ENCODE measurements at regions not wholly inside any gene's neighbourhood (a gene's known extent, or its start where the extent isn't known, plus 50 kb on each side); places are given as distances from the start of the nearest gene placed in this dataset.
"Not testable (repeated sequence)": the region's sequence is repeated elsewhere in the genome, so short reads cannot be mapped to it uniquely, and the experiment has no call there.

GRCh38 chr6:135115411-135115810 is 60.8 kb upstream of the HBS1L start:
- no peaks in the 10 kb centered on the region for H3K9me2 ChIP-seq (replicated peaks; ENCODE audit: control insufficient read depth, low read length)
- no peaks in the 10 kb centered on the region for H3K36me3 ChIP-seq (ENCODE audit: control insufficient read depth, low read length)
- TF ChIP-seq EZH2phosphoT487 (IDR thresholded peaks at IDR 0.05; ENCODE audit: borderline replicate concordance, low read length) (no peak), CTCF (IDR thresholded peaks at IDR 0.05; ENCODE audit: low read depth, low read length, poor library complexity, severe bottlenecking) (no peak)
- no peaks in the 10 kb centered on the region for H3K27me3 ChIP-seq (ENCODE audit: control insufficient read depth, low read length)
- no peaks in the 10 kb centered on the region for H4K20me1 ChIP-seq (ENCODE audit: control insufficient read depth, insufficient read depth, low read depth, low read length)
- H3K4me1 ChIP-seq (ENCODE audit: control insufficient read depth, low read length): peaks cover 71% of the 10 kb centered on the region
- H3K4me3 ChIP-seq (ENCODE audit: low read length): peak overlapping the region; percentile 13
- no peaks in the 10 kb centered on the region for H3K9me3 ChIP-seq (ENCODE audit: control insufficient read depth, insufficient read depth, low read length)
- peaks cover 3% of the 10 kb centered on the region; the same call in 1 of the 2 replicates for H3F3A ChIP-seq (ENCODE audit: control insufficient read depth, insufficient read depth)
- H3K79me2 ChIP-seq (ENCODE audit: control insufficient read depth, low read length): no peaks in the 10 kb centered on the region
- peak overlapping the region; percentile 1; the same call in 1 of the 2 replicates for H3K27ac ChIP-seq (ENCODE audit: low read depth, low read length)
- H3K4me2 ChIP-seq (ENCODE audit: low read length): peak overlapping the region; percentile 48

- TF ChIP-seq CTCF (IDR thresholded peaks at IDR 0.05; ENCODE audit: low read depth, low read length, poor library complexity, severe bottlenecking): no peak
- TF ChIP-seq EZH2phosphoT487 (IDR thresholded peaks at IDR 0.05; ENCODE audit: borderline replicate concordance, low read length): no peak
- peaks cover 3% of the 10 kb centered on the region; the same call in 1 of the 2 replicates for H3F3A ChIP-seq (ENCODE audit: control insufficient read depth, insufficient read depth)
- H3K9me2 ChIP-seq (replicated peaks; ENCODE audit: control insufficient read depth, low read length): no peaks in the 10 kb centered on the region
- H3K79me2 ChIP-seq (ENCODE audit: control insufficient read depth, low read length): no peaks in the 10 kb centered on the region
- H3K9me3 ChIP-seq (ENCODE audit: control insufficient read depth, insufficient read depth, low read length): no peaks in the 10 kb centered on the region
- H3K27me3 ChIP-seq (ENCODE audit: control insufficient read depth, low read length): no peaks in the 10 kb centered on the region
- no peaks in the 10 kb centered on the region for H3K36me3 ChIP-seq (ENCODE audit: control insufficient read depth, low read length)
- peak overlapping the region; percentile 40 for H3K4me3 ChIP-seq (ENCODE audit: low read length)
- H3K4me1 ChIP-seq (ENCODE audit: control insufficient read depth, low read length): peaks cover 71% of the 10 kb centered on the region
- H3K4me2 ChIP-seq (ENCODE audit: low read length): peak overlapping the region; percentile 49
- peak overlapping the region; percentile 29 for H3K27ac ChIP-seq (ENCODE audit: low read depth, low read length)
- H4K20me1 ChIP-seq (ENCODE audit: control insufficient read depth, insufficient read depth, low read depth, low read length): no peaks in the 10 kb centered on the region
Measured at GRCh38 chr6:135114355-135115145, 59.9 kb upstream of the HBS1L start.

- Histone ChIP-seq H4K20me1 (ENCODE audit: control insufficient read depth, insufficient read depth, low read depth, low read length) (no peaks in the 10 kb centered on the region), H3K4me2 (ENCODE audit: low read length) (peak overlapping the region; percentile 49), H3K79me2 (ENCODE audit: control insufficient read depth, low read length) (no peaks in the 10 kb centered on the region), H3K4me3 (ENCODE audit: low read length) (peak overlapping the region; percentile 40), H3K36me3 (ENCODE audit: control insufficient read depth, low read length) (no peaks in the 10 kb centered on the region), H3K27me3 (ENCODE audit: control insufficient read depth, low read length) (no peaks in the 10 kb centered on the region), H3K27ac (ENCODE audit: low read depth, low read length) (peak overlapping the region; percentile 29), H3K9me2 (replicated peaks; ENCODE audit: control insufficient read depth, low read length) (no peaks in the 10 kb centered on the region), H3K9me3 (ENCODE audit: control insufficient read depth, insufficient read depth, low read length) (no peaks in the 10 kb centered on the region), H3K4me1 (ENCODE audit: control insufficient read depth, low read length) (peaks cover 65% of the 10 kb centered on the region), H3F3A (ENCODE audit: control insufficient read depth, insufficient read depth) (peaks cover 3% of the 10 kb centered on the region; the same call in 1 of the 2 replicates)
- TF ChIP-seq EZH2phosphoT487 (IDR thresholded peaks at IDR 0.05; ENCODE audit: borderline replicate concordance, low read length) (no peak), CTCF (IDR thresholded peaks at IDR 0.05; ENCODE audit: low read depth, low read length, poor library complexity, severe bottlenecking) (no peak)
Measured at GRCh38 chr6:135113860-135114259, 59.2 kb upstream of the HBS1L start.

GRCh38 chr6:135112951-135113350 is 58.3 kb upstream of the HBS1L start:
- H3K79me2 ChIP-seq (ENCODE audit: control insufficient read depth, low read length); H3K27me3 ChIP-seq (ENCODE audit: control insufficient read depth, low read length); H3K9me3 ChIP-seq (ENCODE audit: control insufficient read depth, insufficient read depth, low read length); H3K4me3 ChIP-seq (ENCODE audit: low read length); H3K9me2 ChIP-seq (replicated peaks; ENCODE audit: control insufficient read depth, low read length); H3K4me2 ChIP-seq (ENCODE audit: low read length); H4K20me1 ChIP-seq (ENCODE audit: control insufficient read depth, insufficient read depth, low read depth, low read length); H3K36me3 ChIP-seq (ENCODE audit: control insufficient read depth, low read length); H3F3A ChIP-seq (ENCODE audit: control insufficient read depth, insufficient read depth); H3K27ac ChIP-seq (ENCODE audit: low read depth, low read length): not testable (repeated sequence)
- H3K4me1 ChIP-seq (ENCODE audit: control insufficient read depth, low read length): peaks cover 58% of the 10 kb centered on the region

GRCh38 chr6:135110261-135110781 is 55.7 kb upstream of the HBS1L start:
- H3F3A ChIP-seq (ENCODE audit: control insufficient read depth, insufficient read depth); H3K27ac ChIP-seq (ENCODE audit: low read depth, low read length): not testable (repeated sequence)
- H3K4me1 ChIP-seq (ENCODE audit: control insufficient read depth, low read length): peaks cover 45% of the 10 kb centered on the region

More at GRCh38 chr6:135110261-135110781, 55.7 kb upstream of the HBS1L start:
- H3K27me3 ChIP-seq (ENCODE audit: control insufficient read depth, low read length); H3K9me2 ChIP-seq (replicated peaks; ENCODE audit: control insufficient read depth, low read length); H3K9me3 ChIP-seq (ENCODE audit: control insufficient read depth, insufficient read depth, low read length); H3K79me2 ChIP-seq (ENCODE audit: control insufficient read depth, low read length); H3K36me3 ChIP-seq (ENCODE audit: control insufficient read depth, low read length); H3K4me3 ChIP-seq (ENCODE audit: low read length); H3K4me2 ChIP-seq (ENCODE audit: low read length); H4K20me1 ChIP-seq (ENCODE audit: control insufficient read depth, insufficient read depth, low read depth, low read length): not testable (repeated sequence)

Measured in DOHH2 (cell line).